ENCODE measurements at regions not wholly inside any gene's neighbourhood (a gene's known extent, or its start where the extent isn't known, plus 50 kb on each side); places are given as distances from the start of the nearest gene placed in this dataset.
"Not testable (repeated sequence)": the region's sequence is repeated elsewhere in the genome, so short reads cannot be mapped to it uniquely, and the experiment has no call there.

DNA sequence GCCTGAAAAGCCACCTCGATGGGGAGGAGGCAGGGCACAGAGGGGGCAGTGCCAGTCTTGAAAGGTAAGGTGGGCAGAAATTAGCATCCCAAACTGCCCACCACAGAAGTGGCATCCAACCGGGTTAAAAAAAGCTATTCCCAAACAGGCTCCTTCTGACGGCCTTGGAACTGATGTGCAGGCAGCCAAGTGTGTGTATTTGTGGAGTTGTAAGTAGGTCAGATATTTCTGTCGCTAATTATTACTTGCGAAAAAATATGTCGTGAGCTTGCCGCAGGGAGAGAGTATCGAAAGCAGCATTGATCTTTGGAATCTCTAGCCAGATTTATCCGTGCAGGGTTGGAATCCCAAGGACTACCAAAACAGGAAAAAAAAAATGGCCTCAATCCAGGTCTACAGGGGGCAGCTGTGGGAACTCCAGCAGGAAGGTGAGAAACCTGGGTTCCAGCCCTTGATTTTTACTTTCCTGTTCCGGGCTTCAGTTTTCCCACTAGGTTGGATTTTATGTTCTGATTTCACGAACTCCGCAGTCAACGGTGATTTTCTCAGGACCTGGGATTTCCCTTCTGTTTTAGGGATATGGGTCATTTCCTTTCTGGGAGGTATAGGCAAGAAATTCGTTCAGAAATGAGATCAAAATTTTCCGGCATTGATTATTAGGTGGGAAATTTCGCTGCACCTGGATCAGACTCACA lies 200.8 kb downstream of the RGS3 start:
- DNase-seq (ENCODE audit: low read depth, low spot score) = no peak

- DNase-seq (ENCODE audit: low read depth, low spot score) = no peak
These were observed 201.5 kb downstream of the RGS3 start for GRCh38 chr9:113665064-113665463.

DNA sequence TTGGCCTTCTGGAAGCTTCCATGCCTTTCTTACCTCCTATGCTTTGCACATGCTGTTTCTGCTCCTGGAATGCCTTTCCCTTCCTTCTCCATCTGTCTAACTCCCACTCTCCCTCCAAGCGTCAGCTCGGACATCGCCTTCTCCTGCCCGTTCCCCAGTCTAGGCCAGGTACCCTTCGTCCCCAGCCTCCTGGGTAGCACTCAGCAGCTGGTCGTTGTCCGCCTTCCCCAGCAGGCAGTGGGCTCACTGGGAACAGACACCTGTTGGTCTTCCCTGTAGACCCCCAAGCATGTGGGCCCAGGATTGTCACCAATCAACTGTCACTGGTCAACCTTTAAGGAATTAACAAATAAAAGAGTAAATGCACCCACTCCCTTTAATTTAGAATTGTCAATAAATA lies 202.2 kb downstream of the RGS3 start:
- DNase-seq (ENCODE audit: low read depth, low spot score) = no peak

DNA sequence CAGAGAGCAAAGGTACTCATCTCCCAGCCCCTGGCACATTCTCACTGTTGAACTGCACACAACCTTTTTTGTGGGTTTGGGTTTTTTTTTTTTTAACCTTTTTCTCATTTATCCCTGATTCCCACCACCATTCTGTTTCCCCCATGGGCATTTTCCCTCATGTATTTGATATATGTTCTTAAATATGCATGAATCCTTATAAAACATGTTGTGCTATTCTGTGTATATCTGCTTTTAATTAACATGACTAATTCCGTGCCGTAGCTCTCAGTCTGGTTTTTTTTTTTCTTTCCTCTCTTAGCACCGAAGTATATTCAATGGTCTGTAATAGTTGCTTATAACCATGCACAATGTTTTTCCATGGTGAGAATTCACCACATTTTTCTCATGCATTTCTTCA lies 204.5 kb downstream of the RGS3 start:
- DNase-seq (ENCODE audit: low read depth, low spot score) = no peak

DNA sequence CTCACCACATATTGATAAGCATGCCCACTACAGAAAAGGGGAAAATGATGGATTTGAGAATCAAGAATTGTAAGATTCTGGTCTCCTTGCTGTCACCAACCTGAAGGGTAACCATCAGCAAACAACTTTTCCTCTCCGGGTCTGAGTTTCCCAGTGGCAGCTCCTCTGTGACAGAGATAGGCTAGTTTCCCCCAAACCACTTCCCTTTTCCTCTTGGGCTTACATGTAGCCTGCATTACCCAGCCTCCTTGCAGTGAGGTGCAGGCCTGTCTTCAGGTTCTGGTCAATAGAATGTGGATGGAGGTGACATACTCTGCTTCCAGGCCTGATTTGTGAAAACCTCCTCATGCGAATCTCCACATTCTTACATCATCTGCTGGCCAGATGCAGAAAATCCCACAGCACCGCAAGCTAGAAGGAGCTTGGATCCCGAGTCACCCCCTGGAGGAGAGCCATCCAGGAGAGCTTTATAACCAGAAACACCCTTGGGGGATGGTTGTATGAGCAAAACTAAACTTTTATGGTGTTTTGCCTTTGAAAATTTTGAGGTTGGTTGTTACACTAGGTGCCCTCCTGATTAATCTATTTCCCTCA lies 206.1 kb downstream of the RGS3 start:
- DNase-seq (ENCODE audit: low read depth, low spot score) = peak; percentile 24

- peak; percentile 34 for DNase-seq (ENCODE audit: low read depth, low spot score)
These were observed 202.4 kb upstream of the ZNF618 start for GRCh38 chr9:113673726-113674125.

- DNase-seq (ENCODE audit: low read depth, low spot score) = peak; percentile 46
These were observed 201.7 kb upstream of the ZNF618 start for GRCh38 chr9:113674436-113674835.

DNA sequence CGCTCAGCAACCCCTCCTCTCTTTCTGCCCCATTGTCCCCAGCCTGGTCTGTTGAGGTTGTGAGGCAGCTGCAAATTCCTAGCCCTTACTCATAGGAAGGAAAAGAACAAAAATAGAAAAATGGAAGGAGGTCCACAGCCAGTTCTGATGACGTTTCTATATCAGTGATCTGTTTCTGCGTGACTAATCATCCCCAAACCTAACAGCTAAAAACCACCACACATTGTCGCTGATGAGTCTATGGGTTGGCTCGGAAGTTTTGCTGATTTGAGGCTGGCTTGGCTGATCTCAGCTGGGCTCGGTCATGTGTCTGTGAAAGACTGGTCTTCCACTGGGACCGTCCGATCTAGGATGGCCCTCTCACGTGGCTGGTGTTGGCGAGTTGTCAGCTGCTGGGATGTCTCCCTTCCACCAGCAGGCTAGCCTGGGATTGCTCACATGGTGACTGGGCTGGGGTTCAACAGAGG lies 200.6 kb upstream of the ZNF618 start:
- peak; percentile 87 for DNase-seq (ENCODE audit: low read depth, low spot score)

DNA sequence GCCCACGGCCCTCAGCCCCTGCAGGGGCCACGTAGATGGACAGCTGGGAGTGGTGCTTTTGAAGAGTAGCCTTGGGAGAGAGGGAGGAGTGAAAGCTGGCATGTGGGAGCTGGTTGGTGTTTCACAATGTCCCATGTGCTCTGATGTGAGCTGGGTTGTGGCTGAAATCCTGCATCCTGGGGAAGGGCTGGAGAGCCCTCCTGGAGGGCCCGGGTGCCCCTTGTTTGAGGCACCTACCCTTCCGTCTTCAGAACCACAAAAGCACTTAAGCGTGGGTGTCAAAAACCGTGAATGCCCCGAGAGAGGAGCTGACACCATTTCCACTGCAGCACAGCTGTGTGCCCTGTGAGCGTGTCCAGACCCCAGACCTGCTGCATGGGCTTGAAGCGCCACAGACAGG lies 199.1 kb upstream of the ZNF618 start:
- no peak for DNase-seq (ENCODE audit: low read depth, low spot score)

DNA sequence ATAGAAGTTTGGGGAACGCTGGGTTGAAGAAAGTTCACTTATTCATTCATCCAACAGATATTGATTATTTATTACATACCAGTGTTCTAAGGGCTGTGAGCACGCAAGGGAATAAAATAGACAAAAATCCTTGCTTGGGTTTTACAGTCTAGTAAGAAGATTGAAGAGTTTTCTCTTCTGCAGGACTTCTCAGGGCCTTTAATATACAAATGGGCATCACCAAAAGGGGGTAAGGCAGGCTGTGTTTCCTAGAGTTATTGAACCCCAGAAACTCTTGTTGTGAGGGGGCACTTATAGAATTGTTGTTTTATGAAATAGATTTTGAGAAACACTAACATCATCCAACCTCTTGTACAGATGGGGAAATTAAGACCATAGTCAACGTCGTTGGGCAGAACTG lies 198.5 kb upstream of the ZNF618 start:
- no peak for DNase-seq (ENCODE audit: low read depth, low spot score)

DNA sequence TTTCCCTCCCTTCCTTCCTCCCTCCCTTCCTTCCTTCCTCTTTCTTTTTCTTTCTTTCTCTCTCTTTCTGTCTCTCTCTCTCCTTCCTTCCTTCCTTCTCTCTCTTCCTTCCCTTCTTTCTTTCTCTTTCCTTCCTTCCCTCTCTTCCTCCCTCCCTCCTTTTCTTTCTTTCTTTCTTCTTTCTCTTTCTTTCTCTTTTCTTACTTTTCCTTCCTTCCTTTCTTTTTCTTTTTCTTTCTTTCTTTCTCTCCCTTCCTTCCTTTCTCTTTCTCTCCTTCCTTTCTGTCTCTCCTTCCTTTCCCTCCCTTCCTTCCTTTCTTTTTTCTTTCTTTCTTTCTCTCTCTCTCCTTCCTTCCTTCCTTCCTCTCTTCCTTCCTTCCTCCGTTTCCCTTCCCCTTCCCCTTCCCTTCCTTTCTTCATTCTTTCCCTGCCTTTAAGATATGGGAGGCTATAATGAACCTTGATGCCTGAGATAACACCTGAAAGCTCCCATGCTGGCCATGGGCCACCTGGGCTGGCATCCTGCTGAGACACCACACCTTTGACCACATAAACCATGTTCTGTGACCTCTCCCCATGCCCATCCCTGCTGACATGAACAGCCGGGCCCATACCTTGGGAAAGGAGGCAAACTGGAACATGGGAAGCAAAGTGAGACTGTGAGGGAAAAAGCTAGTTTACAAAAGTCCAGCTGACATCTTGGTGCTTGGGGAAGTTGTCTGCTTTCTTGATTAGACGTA lies 197.8 kb upstream of the ZNF618 start:
- DNase-seq (ENCODE audit: low read depth, low spot score) = no peak

- no peak for DNase-seq (ENCODE audit: low read depth, low spot score)
These were observed 197.3 kb upstream of the ZNF618 start for GRCh38 chr9:113678859-113679256.

DNA sequence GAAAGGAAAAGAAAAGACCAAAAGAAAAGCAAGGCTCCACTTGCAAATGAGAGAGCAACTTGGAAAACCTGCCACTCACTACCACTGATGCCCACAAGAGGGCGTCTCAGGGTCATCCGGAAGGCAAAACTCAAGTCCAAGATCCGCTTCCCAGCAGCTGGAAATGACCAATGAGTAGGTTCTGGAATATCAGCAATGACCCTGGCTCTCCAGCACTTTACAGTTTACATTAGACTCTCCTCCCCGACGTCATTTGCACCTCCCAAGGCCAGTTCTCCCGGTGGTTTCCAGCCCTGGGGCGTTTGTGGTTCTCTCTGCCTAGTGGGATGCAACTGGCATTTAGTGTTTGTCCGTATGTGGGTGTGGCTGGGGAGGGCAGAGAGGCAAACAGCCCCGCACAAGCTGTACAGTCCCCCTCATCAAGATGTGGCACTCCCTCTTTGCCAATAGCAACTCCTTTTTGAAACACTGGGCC lies 193.8 kb upstream of the ZNF618 start:
- DNase-seq (ENCODE audit: low read depth, low spot score) = peak; percentile 86

- not testable (repeated sequence) for DNase-seq (ENCODE audit: low read depth, low spot score)
These were observed 190.5 kb upstream of the ZNF618 start for GRCh38 chr9:113685636-113686035.

GRCh38 chr9:113687107-113687679 lies 188.9 kb upstream of the ZNF618 start:
- no peak for DNase-seq (ENCODE audit: low read depth, low spot score)

DNA sequence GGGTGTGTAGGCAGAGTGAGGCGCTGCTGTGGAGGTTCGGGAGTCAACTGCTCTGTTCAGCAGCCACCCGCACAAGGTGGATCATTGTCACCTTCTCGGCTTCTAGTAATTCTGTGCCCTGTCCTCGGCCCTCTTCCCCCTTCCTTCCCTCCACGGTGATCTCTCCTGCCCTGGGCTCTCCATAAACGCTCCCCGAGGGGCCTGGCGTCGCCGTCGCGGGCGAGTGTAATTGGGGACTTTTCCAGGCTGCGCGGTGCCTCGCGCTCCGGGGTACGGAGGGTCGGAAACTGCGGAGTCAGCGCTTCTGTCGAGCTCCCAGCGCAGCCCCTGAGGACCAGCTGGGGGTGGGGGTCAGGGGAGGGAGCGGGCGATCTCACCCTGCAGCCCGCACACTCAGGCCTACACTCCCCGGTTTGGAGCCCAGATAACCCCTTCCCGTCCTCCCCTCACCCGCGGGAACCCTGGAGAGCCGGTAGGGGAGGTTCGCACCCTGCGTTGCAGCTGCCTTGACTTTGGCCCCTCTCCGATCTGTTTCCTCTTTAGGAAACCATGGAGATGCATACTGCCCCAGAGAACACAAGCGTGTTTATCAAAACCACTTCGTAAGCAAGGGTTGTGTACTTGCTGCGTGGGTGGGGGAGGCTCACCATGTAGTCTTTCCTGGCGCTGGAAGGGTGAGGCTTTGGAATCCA lies 188.3 kb upstream of the ZNF618 start:
- DNase-seq (ENCODE audit: low read depth, low spot score) = peak; percentile 9

- no peak for DNase-seq (ENCODE audit: low read depth, low spot score)
These were observed 185.9 kb upstream of the ZNF618 start for GRCh38 chr9:113690055-113690740.

DNA sequence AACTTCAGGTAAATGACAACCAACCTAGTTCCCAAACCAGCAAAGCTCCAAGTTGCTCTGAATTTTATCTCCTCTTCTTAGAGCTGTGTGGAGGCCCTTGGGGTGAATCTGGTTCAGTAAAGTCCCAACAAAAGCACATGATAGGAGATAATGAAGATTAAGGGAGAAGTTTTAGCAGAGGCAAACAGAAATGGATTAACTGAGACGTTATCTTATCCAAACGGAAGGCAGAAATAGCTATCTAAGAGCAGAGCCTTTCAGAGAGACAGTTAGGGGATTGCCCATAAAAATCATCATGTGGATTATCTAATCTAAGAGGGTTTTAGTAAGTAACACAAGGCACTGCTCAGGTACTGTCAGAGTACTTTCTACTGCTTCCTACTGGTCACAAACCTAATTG lies 183.9 kb upstream of the ZNF618 start:
- DNase-seq (ENCODE audit: low read depth, low spot score) = no peak

DNA sequence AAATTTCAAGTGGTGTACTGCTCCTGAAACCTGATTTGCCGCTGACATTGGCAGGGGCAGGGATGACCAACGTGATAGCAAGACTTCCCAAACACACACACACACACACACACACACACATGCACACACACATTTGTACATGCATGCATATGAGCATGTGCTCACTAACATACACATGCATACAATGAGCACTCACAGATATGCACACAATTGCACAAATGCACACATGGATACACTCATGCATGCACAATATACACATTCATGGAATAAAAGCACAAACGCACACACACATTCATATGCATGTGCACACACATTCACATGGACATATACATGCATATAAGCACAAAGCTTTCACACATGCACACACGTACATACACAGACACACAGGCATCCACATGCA lies 181.2 kb upstream of the ZNF618 start:
- no peak for DNase-seq (ENCODE audit: low read depth, low spot score)

GRCh38 chr9:113695440-113695851 lies 180.7 kb upstream of the ZNF618 start:
- no peak for DNase-seq (ENCODE audit: low read depth, low spot score)

DNA sequence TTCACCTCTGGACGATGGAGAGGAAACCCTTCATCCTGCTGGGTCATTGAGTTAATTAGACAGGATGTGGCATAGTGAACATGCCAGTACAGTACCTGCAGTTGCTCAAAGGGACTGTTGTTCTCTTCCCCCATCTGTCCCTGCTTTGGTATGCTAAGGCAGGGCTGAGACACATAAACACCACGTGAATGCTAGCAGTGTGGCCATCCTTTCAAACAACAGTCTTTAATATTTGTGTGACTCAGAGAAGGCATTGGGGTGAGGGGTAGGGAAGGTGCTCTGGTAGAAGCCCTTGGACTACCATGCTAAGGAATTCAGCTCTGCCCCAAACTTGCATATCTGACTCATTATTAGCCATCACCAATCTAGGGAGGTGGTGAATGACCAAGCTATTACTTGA lies 180.2 kb upstream of the ZNF618 start:
- no peak for DNase-seq (ENCODE audit: low read depth, low spot score)

All from astrocyte of the hippocampus (primary cell).